Natural killer cell (primary cell): ENCODE measurements at regions not wholly inside any gene's neighbourhood (a gene's known extent, or its start where the extent isn't known, plus 50 kb on each side); places are given as distances from the start of the nearest gene placed in this dataset.

Experiments
- ATAC-seq, 3 donors: fragments of 150-1000 bp in 2 of 3; fragments of 200-7000 bp in 1 of 3; cut with Tn5 transposase; 1 replicate in 1 of 3; 2 replicates in 2 of 3; pipeline ENCODE4 v1.10.0; 2021; ENCODE audit warnings: mild to moderate bottlenecking in 2 of 3, moderate library complexity in 2 of 3
- DNase-seq, 2 donors: peaks; one replicate each; pipeline versions ENCODE4 v3.0.0 to v3.0.0-alpha.2; 2013 to 2021; ENCODE audit warnings: mixed read lengths in 1 of 2
- H3K27ac ChIP-seq: one replicate; pipeline ENCODE4 v1.5.1; 2013; ENCODE audit warnings: mild to moderate bottlenecking, low read length
- H3K27me3 ChIP-seq: one replicate; pipeline ENCODE4 v1.6.1; 2013; ENCODE audit warnings: low read length; ENCODE audit not compliant: control insufficient read depth, insufficient read depth
- H3K36me3 ChIP-seq: one replicate; pipeline ENCODE4 v1.6.1; 2013; ENCODE audit warnings: low read length; ENCODE audit not compliant: control insufficient read depth, insufficient read depth
- H3K4me1 ChIP-seq: one replicate; pipeline ENCODE4 v1.6.1; 2013; ENCODE audit warnings: low read length; ENCODE audit not compliant: control insufficient read depth, insufficient read depth
- H3K4me3 ChIP-seq: one replicate; pipeline ENCODE4 v1.5.1; 2013; ENCODE audit warnings: low read length
- H3K9me3 ChIP-seq: one replicate; pipeline ENCODE4 v1.6.1; 2013; ENCODE audit warnings: low read length; ENCODE audit not compliant: control insufficient read depth, insufficient read depth
- H3K27ac Mint-ChIP-seq, 2 donors: one replicate each; pipeline ENCODE4 v1.8.0; 2022; ENCODE audit warnings: mild to moderate bottlenecking in 2 of 2, mixed read lengths in 2 of 2, moderate library complexity in 1 of 2
- H3K27me3 Mint-ChIP-seq, 2 donors: one replicate each; pipeline ENCODE4 v1.8.0; 2022; ENCODE audit warnings: low read depth in 2 of 2, mixed read lengths in 2 of 2
- H3K36me3 Mint-ChIP-seq: one replicate; pipeline ENCODE4 v1.8.0; 2022; ENCODE audit warnings: mixed read lengths
- H3K4me1 Mint-ChIP-seq, 2 donors: one replicate each; pipeline ENCODE4 v1.8.0; 2022; ENCODE audit warnings: mixed read lengths in 2 of 2
- H3K4me3 Mint-ChIP-seq: one replicate; pipeline ENCODE4 v1.8.0; 2022; ENCODE audit warnings: mild to moderate bottlenecking, moderate library complexity, mixed read lengths
- H3K9me3 Mint-ChIP-seq, 2 donors: one replicate each; pipeline ENCODE4 v1.8.0; 2022; ENCODE audit warnings: mixed read lengths in 2 of 2
- WGBS: methylation state at CpG from one replicate; pipeline ENCODE4 v1.1.7; 2013; ENCODE audit warnings: missing lambda C conversion rate; ENCODE audit not compliant: insufficient coverage; 5-methylcytosine and 5-hydroxymethylcytosine counted together
- intact Hi-C: fragments of 100-400 bp; cut with micrococcal nuclease; formaldehyde crosslinking; loops from one replicate; pipeline ENCODE4 v1.14.2; 2022
- TF ChIP-seq, protein P1 (sequence below): fragments of 200-600 bp; IDR thresholded peaks from one replicate; pipeline ENCODE4 v1.8.0; 2022; ENCODE audit warnings: antibody characterized with exemption

DNA sequence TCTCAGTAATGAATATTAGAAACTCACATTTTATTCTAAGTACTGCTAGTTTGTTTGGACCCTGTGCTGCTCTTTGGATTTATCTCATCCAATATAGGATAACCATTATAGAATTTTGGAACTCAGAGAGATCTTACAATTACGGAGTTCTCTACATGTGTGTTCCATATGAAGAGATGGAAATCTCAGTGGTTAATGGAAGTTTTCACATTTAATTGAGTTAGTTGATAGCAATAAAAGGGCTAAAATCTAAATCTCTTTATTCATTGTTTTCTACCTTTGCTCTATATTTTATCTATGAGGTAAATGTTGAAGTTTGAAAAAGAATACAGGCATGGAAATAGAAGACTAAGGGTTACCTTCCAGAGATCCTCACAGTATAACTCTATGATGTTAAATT is 558.0 kb upstream of the KIF2B start:
- Mint-ChIP-seq H3K4me3 (no peak overlapping the region), H3K4me1 (no peaks in the 10 kb centered on the region), H3K9me3 (peaks cover 16 to 17% of the 10 kb centered on the region in 2 donors), H3K27ac (no peak overlapping the region), H3K27me3 (no peaks in the 10 kb centered on the region), H3K36me3 (no peaks in the 10 kb centered on the region)
- ATAC-seq (no peak), DNase-seq (no peak)
- intact Hi-C loops: no loop called here
- Histone ChIP-seq H3K27ac (no peak overlapping the region), H3K27me3 (no peaks in the 10 kb centered on the region), H3K4me1 (no peaks in the 10 kb centered on the region), H3K9me3 (no peaks in the 10 kb centered on the region), H3K36me3 (no peaks in the 10 kb centered on the region), H3K4me3 (no peak overlapping the region)
- TF ChIP-seq, protein P1, sequence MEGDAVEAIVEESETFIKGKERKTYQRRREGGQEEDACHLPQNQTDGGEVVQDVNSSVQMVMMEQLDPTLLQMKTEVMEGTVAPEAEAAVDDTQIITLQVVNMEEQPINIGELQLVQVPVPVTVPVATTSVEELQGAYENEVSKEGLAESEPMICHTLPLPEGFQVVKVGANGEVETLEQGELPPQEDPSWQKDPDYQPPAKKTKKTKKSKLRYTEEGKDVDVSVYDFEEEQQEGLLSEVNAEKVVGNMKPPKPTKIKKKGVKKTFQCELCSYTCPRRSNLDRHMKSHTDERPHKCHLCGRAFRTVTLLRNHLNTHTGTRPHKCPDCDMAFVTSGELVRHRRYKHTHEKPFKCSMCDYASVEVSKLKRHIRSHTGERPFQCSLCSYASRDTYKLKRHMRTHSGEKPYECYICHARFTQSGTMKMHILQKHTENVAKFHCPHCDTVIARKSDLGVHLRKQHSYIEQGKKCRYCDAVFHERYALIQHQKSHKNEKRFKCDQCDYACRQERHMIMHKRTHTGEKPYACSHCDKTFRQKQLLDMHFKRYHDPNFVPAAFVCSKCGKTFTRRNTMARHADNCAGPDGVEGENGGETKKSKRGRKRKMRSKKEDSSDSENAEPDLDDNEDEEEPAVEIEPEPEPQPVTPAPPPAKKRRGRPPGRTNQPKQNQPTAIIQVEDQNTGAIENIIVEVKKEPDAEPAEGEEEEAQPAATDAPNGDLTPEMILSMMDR: no peak
- 86% methylated on average over 1 of the region's 1 CpG for WGBS

DNA sequence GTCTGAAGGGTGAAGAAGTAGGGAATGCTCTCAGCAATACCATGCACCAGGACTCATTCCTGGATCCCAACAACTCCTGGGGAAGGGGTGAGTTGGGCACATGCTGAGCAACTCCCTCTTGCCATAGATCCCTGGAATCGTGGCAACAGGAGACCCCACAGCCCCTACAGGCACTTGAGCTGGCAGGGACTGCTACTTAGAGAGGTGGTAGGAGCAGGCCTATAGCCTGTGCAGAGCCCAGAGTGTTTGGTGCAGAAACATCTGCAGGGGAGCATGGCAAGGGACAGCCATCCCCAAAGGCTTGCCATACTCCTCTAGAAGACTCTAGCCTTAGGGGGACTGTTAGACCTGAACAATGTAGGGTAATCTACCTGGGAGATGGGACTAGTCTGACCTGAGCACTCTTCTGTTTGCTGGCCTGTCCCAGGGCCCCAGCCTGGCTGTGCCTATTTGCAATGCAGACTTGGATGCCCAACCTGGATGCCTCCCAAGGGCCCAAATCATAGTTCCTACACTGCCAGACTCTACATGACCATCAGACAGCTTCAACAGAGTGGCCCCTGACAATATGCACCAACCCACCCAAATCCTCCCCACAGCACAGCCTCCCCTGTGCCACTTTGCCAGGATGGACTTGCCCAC is 568.6 kb upstream of the KIF2B start:
- Histone ChIP-seq H3K4me3 (no peak overlapping the region), H3K9me3 (peaks cover 7% of the 10 kb centered on the region), H3K27me3 (no peaks in the 10 kb centered on the region), H3K27ac (no peak overlapping the region), H3K36me3 (no peaks in the 10 kb centered on the region), H3K4me1 (no peaks in the 10 kb centered on the region)
- Mint-ChIP-seq H3K27me3 (no peaks in the 10 kb centered on the region), H3K4me1 (no peaks in the 10 kb centered on the region), H3K9me3 (peaks cover 10 to 12% of the 10 kb centered on the region in 2 donors), H3K27ac (no peak overlapping the region), H3K4me3 (no peak overlapping the region), H3K36me3 (peaks cover 12% of the 10 kb centered on the region)
- TF ChIP-seq, protein P1: no peak
- ATAC-seq (no peak), DNase-seq (no peak)
- intact Hi-C loops: no loop called here
- WGBS: 50% methylated on average over 1 of the region's 1 CpG

DNA sequence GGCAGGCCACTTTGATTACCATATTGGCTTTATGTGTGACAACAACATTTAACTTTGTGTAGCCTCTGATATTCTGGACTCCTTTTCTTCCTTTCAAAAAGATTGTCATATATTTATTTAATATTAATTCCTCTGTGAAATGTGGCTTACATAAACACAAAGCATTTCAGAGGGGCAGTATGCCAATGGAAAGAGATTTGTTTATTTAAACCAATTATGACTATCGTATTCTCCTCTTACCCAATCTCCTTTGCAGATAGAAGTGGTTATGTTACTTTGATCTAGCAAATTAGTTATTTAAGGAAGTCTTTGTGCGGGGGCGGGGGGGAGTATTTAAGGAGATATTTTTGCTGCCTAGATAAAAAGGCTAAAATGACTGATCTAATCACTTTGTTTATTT is 573.7 kb upstream of the KIF2B start:
- intact Hi-C loops: no loop called here
- TF ChIP-seq, protein P1: no peak

DNA sequence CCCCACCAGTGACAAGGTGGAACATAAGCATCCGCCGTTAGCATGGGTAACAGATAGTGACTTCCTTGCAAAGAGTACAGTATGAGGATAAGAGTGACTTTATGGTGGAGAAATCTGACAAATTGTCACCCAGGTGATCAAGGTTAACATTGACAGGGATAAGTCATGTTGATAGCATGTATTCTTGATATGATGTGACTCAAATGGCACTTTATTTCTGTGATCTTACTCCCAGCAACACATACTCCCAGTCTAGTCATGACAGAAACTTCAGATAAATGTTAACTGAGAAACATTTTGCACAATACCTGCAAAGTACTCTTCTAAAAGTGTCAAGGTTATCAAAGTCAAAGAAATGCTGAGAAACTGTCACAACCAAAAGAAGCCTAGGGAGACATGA is 588.6 kb upstream of the KIF2B start:
- peaks cover 5% of the 10 kb centered on the region for H3K9me3 ChIP-seq
- TF ChIP-seq, protein P1: no peak
- Mint-ChIP-seq H3K27me3 (no peaks in the 10 kb centered on the region), H3K36me3 (peaks cover 10% of the 10 kb centered on the region), H3K9me3 (peaks cover 12 to 15% of the 10 kb centered on the region in 2 donors), H3K4me1 (no peaks in the 10 kb centered on the region), H3K4me3 (no peak overlapping the region), H3K27ac (no peak overlapping the region)
- H3K4me1 ChIP-seq: no peaks in the 10 kb centered on the region
- ATAC-seq: no peak
- H3K27ac ChIP-seq: no peak overlapping the region
- no peak for DNase-seq
- no peaks in the 10 kb centered on the region for H3K36me3 ChIP-seq
- intact Hi-C loops: no loop called here
- H3K4me3 ChIP-seq: no peak overlapping the region
- 97% methylated on average over 2 of the region's 2 CpGs for WGBS
- no peaks in the 10 kb centered on the region for H3K27me3 ChIP-seq

More for the DNA sequence above, 573.7 kb upstream of the KIF2B start:
- Mint-ChIP-seq H3K27me3 (no peaks in the 10 kb centered on the region), H3K36me3 (no peaks in the 10 kb centered on the region), H3K4me1 (no peaks in the 10 kb centered on the region), H3K9me3 (peaks cover 8 to 13% of the 10 kb centered on the region in 2 donors), H3K4me3 (no peak overlapping the region), H3K27ac (no peak overlapping the region)
- H3K4me3 ChIP-seq: no peak overlapping the region
- no peaks in the 10 kb centered on the region for H3K4me1 ChIP-seq
- no peaks in the 10 kb centered on the region for H3K9me3 ChIP-seq
- 71% methylated on average over 1 of the region's 3 CpGs for whole genome bisulfite sequencing
- ATAC-seq (no peak), DNase-seq (no peak)
- no peaks in the 10 kb centered on the region for H3K36me3 ChIP-seq
- H3K27me3 ChIP-seq: no peaks in the 10 kb centered on the region
- H3K27ac ChIP-seq: no peak overlapping the region
